Right lobe of liver (tissue), 4 donors: ENCODE measurements at regions not wholly inside any gene's neighbourhood (a gene's known extent, or its start where the extent isn't known, plus 50 kb on each side); places are given as distances from the start of the nearest gene placed in this dataset.

Source experiments
- CTCF ChIP-seq, 4 donors: fragments of 200-600 bp in 3 of 4; fragments of 450-650 bp in 1 of 4; IDR thresholded peaks; one replicate each; pipeline versions ENCODE4 v1.5.1 to v1.8.0; 2016 to 2022; ENCODE audit warnings: antibody characterized with exemption in 4 of 4, mild to moderate bottlenecking in 2 of 4
- POLR2A ChIP-seq: fragments of 450-650 bp; IDR thresholded peaks from one replicate; pipeline ENCODE4 v1.6.1; 2017; ENCODE audit warnings: antibody characterized with exemption, mild to moderate bottlenecking
- donor health status: DM: no; HTN: no; CAD: no.
- donor health status: DM: no; HTN: no; CAD: no.
- donor health status: DM: no; HTN: yes; CAD: no.

DNA sequence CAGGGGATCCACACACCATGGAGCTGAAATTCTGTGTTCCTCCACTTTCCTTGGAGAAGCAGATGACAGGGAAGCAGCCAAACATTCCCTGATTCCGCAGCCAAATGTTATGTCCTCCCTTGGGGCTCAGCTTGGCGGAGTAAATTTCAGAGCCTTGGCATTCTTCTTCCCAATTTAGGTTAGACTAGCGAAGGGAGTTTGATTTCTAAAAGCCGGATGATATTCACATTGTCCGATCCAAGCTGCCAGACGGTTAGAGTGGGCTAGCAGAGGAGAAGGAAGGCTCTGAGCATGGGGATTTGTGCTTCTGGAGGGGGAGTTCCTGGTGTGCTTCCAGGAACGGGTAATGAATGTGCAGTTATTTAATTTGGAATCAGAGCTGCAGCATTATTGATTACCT is 380.4 kb upstream of the EEF2KMT start:
- no peak for TF ChIP-seq POLR2A
- TF ChIP-seq CTCF (IDR thresholded peaks at IDR 0.05): no peak
